Stimulated activated naive CD8-positive, alpha-beta T cell treated with anti-CD3 and anti-CD28 coated beads, Interleukin-15, amount 100 ng/mL, for 72 hours (primary cell): ENCODE measurements at regions not wholly inside any gene's neighbourhood (a gene's known extent, or its start where the extent isn't known, plus 50 kb on each side); places are given as distances from the start of the nearest gene placed in this dataset.

Experiments
- ATAC-seq: fragments of 150-1000 bp; cut with Tn5 transposase; 2 replicates; pipeline ENCODE4 v1.10.0; 2021; ENCODE audit warnings: mild to moderate bottlenecking, moderate library complexity
- DNase-seq, 2 donors: peaks; one replicate each; pipeline ENCODE4 v3.0.0; 2021 to 2022
- H3K27ac Mint-ChIP-seq, 2 donors: one replicate each; pipeline ENCODE4 v1.8.0; 2022; ENCODE audit warnings: mild to moderate bottlenecking in 2 of 2, mixed read lengths in 2 of 2, moderate library complexity in 2 of 2
- H3K27me3 Mint-ChIP-seq: one replicate; pipeline ENCODE4 v1.8.0; 2022; ENCODE audit warnings: mixed read lengths
- H3K4me1 Mint-ChIP-seq: one replicate; pipeline ENCODE4 v1.8.0; 2022; ENCODE audit warnings: mild to moderate bottlenecking, mixed read lengths
- H3K4me3 Mint-ChIP-seq, 2 donors: one replicate each; pipeline ENCODE4 v1.8.0; 2022; ENCODE audit warnings: mild to moderate bottlenecking in 2 of 2, mixed read lengths in 2 of 2, moderate library complexity in 1 of 2
- H3K9me3 Mint-ChIP-seq, 2 donors: one replicate each; pipeline ENCODE4 v1.8.0; 2022; ENCODE audit warnings: mixed read lengths in 2 of 2

GRCh38 chr22:44608597-44609399, 93.2 kb upstream of the PRR5 start:
- ATAC-seq (no peak), DNase-seq (no peak)
- H3K4me3 Mint-ChIP-seq = no peak overlapping the region
- H3K4me1 Mint-ChIP-seq = no peaks in the 10 kb centered on the region
- H3K27ac Mint-ChIP-seq = no peak overlapping the region
- H3K9me3 Mint-ChIP-seq = peaks cover 0 to 22% of the 10 kb centered on the region in 2 donors
- H3K27me3 Mint-ChIP-seq = peaks cover 29% of the 10 kb centered on the region

- no peak for DNase-seq
- Mint-ChIP-seq H3K27ac (no peak overlapping the region), H3K9me3 (peaks cover 0 to 12% of the 10 kb centered on the region in 2 donors), H3K4me1 (no peaks in the 10 kb centered on the region), H3K4me3 (no peak overlapping the region), H3K27me3 (peaks cover 29% of the 10 kb centered on the region)
- no peak for ATAC-seq
These were observed 95.9 kb upstream of the PRR5 start for GRCh38 chr22:44606126-44606525.

DNA sequence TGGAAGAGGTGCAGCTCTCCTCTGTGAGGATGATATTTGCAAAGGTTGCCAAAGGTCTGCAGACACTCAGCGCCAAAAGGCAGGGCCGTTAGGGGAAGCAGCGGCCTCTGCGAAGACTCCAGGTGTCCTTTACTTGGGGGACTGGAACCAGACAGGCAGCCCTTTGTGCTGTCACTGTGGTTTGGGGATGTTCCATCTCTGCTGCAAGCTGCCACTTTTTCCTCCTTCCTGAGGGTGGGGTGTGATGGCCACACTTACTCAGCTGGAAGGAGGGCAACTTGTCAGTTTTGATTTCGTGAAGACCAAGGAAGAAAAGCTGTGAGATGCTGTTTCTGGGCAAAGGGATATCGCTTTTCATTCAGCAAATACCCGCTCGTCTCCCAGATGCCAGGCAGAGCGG, 96.5 kb upstream of the PRR5 start:
- Mint-ChIP-seq H3K4me3 (no peak overlapping the region), H3K9me3 (peaks cover 0 to 8% of the 10 kb centered on the region in 2 donors)
- no peak for ATAC-seq

DNA sequence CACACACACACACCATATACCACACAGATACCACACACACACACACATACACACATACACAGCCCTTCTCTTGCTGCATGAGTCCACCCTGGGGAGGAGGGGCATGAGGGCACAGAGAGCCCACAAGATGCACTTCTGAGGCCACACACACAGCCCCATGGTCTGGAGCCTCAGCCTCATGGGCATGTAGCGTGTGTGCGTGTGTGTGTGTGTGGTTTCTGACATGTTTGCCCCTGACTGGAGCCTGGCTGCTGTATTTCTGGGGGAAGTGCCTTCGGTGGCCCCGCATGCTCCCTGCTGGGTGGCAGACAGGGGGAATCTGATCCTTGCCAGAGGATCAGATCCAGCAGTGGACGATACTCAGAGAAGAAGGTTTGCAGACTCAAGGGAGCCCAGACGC, 97.0 kb upstream of the PRR5 start:
- DNase-seq (no peak), ATAC-seq (no peak)
- H3K4me3 Mint-ChIP-seq = no peak overlapping the region
- no peak overlapping the region for H3K27ac Mint-ChIP-seq
- H3K27me3 Mint-ChIP-seq = peaks cover 29% of the 10 kb centered on the region
- H3K9me3 Mint-ChIP-seq = peaks cover 0 to 5% of the 10 kb centered on the region in 2 donors
- H3K4me1 Mint-ChIP-seq = no peaks in the 10 kb centered on the region

More for the DNA sequence above, 96.5 kb upstream of the PRR5 start:
- Mint-ChIP-seq H3K4me1 (no peaks in the 10 kb centered on the region), H3K27ac (no peak overlapping the region), H3K27me3 (peaks cover 29% of the 10 kb centered on the region)
- no peak for DNase-seq

DNA sequence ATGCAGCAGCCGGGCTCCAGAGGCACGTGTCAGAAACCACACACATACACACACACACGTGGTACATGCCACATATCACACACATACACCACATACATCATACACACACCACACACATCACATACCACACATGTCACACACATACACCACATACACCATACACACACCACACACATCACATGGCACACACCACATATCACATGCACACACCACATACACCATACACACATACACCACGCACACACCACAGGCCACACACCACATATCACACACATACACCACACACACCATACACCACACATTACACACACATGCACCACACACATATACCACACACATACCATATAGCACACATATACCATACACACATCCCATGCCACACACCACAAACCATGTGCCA, 97.5 kb upstream of the PRR5 start:
- Mint-ChIP-seq H3K9me3 (no peaks in the 10 kb centered on the region), H3K27me3 (peaks cover 29% of the 10 kb centered on the region), H3K4me1 (no peaks in the 10 kb centered on the region), H3K4me3 (no peak overlapping the region), H3K27ac (no peak overlapping the region)
- DNase-seq = no peak
- ATAC-seq = no peak

GRCh38 chr22:44603767-44604166, 98.2 kb upstream of the PRR5 start:
- H3K27me3 Mint-ChIP-seq = peaks cover 29% of the 10 kb centered on the region
- ATAC-seq (no peak), DNase-seq (no peak)
- no peak overlapping the region for H3K27ac Mint-ChIP-seq
- H3K4me3 Mint-ChIP-seq = no peak overlapping the region
- H3K9me3 Mint-ChIP-seq = no peaks in the 10 kb centered on the region
- H3K4me1 Mint-ChIP-seq = no peaks in the 10 kb centered on the region

DNA sequence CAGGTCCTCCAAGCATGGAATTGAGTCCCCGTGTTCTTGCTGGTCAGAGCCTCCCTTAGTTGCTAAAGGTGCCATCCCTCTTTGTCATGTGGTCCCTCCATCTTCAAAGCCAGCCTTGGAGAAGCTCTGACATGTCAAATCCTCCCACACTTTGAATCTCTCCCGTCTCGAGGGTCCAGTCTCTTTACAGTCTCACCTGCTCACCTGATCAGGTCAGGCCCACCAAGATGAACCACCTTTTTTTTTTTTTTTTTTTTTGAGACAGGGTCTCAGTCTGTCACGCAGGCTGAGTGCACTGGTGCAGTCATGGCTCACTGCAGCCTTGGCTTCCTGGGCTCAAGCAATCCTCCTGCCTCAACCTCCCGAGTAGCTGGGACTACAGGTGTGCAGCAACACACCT, 100.3 kb upstream of the PRR5 start:
- H3K27me3 Mint-ChIP-seq = peaks cover 22% of the 10 kb centered on the region
- no peaks in the 10 kb centered on the region for H3K9me3 Mint-ChIP-seq
- no peak overlapping the region for H3K27ac Mint-ChIP-seq
- H3K4me1 Mint-ChIP-seq = no peaks in the 10 kb centered on the region
- DNase-seq (no peak), ATAC-seq (no peak)
- H3K4me3 Mint-ChIP-seq = no peak overlapping the region

- Mint-ChIP-seq H3K9me3 (no peaks in the 10 kb centered on the region), H3K27me3 (peaks cover 22% of the 10 kb centered on the region), H3K4me1 (peaks cover 3% of the 10 kb centered on the region), H3K27ac (no peak overlapping the region), H3K4me3 (no peak overlapping the region)
- ATAC-seq = no peak
- DNase-seq = no peak
These were observed 100.8 kb upstream of the PRR5 start for GRCh38 chr22:44601189-44601588.

DNA sequence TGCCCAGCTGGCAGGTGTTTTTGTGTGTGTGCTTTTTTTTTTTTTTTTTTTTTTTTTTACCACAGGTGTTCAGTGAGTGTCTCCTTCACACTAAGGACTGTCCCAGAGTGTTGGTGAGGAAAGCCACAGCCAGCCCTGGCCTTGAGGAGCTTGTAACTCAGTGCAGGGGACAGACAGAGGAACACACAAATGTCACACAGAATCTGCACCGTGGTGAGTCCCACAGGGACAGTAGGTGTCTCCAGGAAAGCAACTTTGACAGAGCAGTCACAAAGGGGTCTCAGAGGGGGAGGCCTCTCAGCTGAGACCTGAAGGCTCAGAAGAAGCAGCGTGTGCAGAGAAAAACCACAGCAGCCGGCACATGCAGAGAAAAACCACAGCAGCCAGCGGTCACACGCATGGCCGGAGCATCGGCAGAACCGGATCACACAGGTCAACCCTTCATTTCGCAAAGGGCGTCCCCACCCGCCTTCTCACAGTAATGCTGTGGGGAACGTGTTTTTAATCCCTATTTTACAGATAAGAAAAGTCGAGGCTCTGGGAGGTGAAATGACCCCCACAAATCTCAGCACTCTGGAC, 101.7 kb upstream of the PRR5 start:
- Mint-ChIP-seq H3K4me3 (no peak overlapping the region), H3K4me1 (peaks cover 12% of the 10 kb centered on the region), H3K9me3 (no peaks in the 10 kb centered on the region), H3K27me3 (peaks cover 22% of the 10 kb centered on the region), H3K27ac (no peak overlapping the region)
- DNase-seq (no peak), ATAC-seq (no peak)

GRCh38 chr22:44599500-44600140, 101.6 kb upstream of the RTL6 start:
- H3K9me3 Mint-ChIP-seq = no peaks in the 10 kb centered on the region
- ATAC-seq (no peak), DNase-seq (no peak)
- no peak overlapping the region for H3K27ac Mint-ChIP-seq
- H3K4me3 Mint-ChIP-seq = no peak overlapping the region
- H3K4me1 Mint-ChIP-seq = peaks cover 18% of the 10 kb centered on the region
- peaks cover 23% of the 10 kb centered on the region for H3K27me3 Mint-ChIP-seq

GRCh38 chr22:44599084-44599483, 101.1 kb upstream of the RTL6 start:
- H3K27me3 Mint-ChIP-seq = peaks cover 28% of the 10 kb centered on the region
- no peak overlapping the region for H3K27ac Mint-ChIP-seq
- ATAC-seq (no peak), DNase-seq (no peak)
- no peaks in the 10 kb centered on the region for H3K9me3 Mint-ChIP-seq
- H3K4me3 Mint-ChIP-seq = no peak overlapping the region
- H3K4me1 Mint-ChIP-seq = peaks cover 21% of the 10 kb centered on the region

DNA sequence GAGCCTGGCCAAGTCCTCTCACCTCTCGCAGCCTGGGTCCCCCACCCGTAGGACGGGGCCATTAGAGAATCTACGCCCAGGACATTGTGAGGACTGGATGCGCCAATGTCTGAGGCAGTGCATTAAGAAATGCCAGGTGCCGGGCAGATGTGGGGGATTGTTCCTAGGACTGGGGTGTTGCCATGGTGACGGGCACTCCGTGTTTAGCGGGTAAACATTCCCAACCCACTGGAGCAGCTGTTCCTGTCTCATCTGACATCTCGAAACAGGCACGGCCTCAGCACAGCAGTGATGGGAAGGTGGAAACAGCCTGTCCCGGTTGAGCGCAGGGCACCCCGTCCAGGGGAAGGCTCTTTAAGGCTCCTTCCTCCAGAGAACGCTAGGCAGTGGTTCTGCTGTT, 99.6 kb upstream of the RTL6 start:
- ATAC-seq (no peak), DNase-seq (no peak)
- peaks cover 21% of the 10 kb centered on the region for H3K4me1 Mint-ChIP-seq
- H3K9me3 Mint-ChIP-seq = no peaks in the 10 kb centered on the region
- H3K27ac Mint-ChIP-seq = no peak overlapping the region
- peaks cover 34% of the 10 kb centered on the region for H3K27me3 Mint-ChIP-seq
- no peak overlapping the region for H3K4me3 Mint-ChIP-seq

GRCh38 chr22:44596396-44597125, 98.5 kb upstream of the RTL6 start:
- Mint-ChIP-seq H3K9me3 (no peaks in the 10 kb centered on the region), H3K27me3 (peaks cover 34% of the 10 kb centered on the region), H3K4me1 (peaks cover 21% of the 10 kb centered on the region), H3K27ac (peak overlapping the region; percentile 34 to 61), H3K4me3 (peak overlapping the region in 1 of 2 donors; percentile 73)
- no peak for DNase-seq
- ATAC-seq = no peak

- ATAC-seq (peak; percentile 75), DNase-seq (peak; percentile 22 to 40)
- peaks cover 34% of the 10 kb centered on the region for H3K27me3 Mint-ChIP-seq
- peak overlapping the region; percentile 61 to 68 for H3K27ac Mint-ChIP-seq
- peaks cover 21% of the 10 kb centered on the region for H3K4me1 Mint-ChIP-seq
- H3K9me3 Mint-ChIP-seq = no peaks in the 10 kb centered on the region
- peak overlapping the region; percentile 35 to 73 for H3K4me3 Mint-ChIP-seq
These were observed 97.9 kb upstream of the RTL6 start for GRCh38 chr22:44595841-44596341.

DNA sequence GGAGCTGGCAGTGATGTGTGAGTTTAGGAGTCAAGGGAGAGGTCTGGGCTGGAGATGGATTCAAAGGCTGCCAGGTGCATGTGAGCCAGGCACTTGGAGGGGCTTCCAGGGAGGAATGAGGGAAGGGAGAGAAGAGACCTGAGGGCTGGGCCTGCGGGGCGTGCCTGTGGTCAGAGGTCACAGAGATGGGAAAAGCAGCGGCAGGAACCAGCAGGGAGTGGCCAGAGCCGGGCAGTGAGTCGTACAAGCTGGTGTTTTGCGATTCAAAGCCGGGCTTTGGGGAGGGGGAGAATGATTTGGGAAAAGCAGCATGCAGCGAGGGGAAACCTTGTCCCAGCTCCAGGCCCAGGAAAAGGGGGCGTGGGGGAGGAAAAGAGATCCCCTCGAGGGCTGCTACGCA, 96.9 kb upstream of the RTL6 start:
- H3K4me3 Mint-ChIP-seq = peak overlapping the region in 1 of 2 donors; percentile 2
- peaks cover 34% of the 10 kb centered on the region for H3K27me3 Mint-ChIP-seq
- H3K9me3 Mint-ChIP-seq = no peaks in the 10 kb centered on the region
- peak overlapping the region in 1 of 2 donors; percentile 59 for H3K27ac Mint-ChIP-seq
- DNase-seq (no peak), ATAC-seq (no peak)
- H3K4me1 Mint-ChIP-seq = peaks cover 21% of the 10 kb centered on the region
